ENCODE measurements at regions not wholly inside any gene's neighbourhood (a gene's known extent, or its start where the extent isn't known, plus 50 kb on each side); places are given as distances from the start of the nearest gene placed in this dataset.

DNA sequence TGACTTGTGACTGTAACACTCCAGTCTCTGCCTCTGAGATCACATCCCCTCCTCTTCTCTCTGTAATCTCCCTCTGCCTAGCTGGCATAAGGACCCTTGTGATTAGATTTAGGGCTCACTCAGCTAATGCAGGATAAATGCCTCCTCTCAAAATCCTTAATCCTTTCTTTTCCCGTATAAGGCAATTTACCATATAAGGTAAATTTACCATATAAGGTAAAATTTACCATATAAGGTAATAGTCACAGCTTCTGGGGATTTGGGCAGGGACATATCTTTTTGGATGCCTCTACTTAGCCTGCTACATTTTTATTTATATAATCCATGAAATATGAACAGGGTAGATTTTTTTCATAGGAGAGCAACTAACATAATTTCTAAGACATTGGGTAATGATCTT lies 318.0 kb upstream of the PUM3 start:
- no peak for DNase-seq (ENCODE audit: low spot score)

DNA sequence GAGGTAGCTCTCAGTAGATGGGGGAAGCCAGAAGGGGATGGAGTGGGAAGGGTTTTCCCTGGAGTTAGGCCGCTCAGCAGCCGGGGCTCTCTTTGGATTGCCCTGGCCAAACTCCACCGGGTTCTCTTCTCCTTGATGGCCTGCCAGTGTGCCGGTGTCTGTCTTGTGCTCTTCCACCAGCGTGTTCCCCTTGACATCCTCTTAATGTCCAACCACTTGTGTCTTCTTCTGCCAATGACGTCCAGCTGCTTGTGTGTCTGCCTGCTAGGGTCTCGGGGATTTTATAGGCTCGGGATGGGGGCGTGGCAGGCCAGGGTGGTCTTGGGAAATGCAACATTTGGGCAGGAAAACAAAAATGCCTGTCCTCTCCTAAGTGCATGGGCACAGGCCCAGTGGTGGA lies 313.1 kb upstream of the PUM3 start:
- no peak for DNase-seq (ENCODE audit: low spot score)

DNA sequence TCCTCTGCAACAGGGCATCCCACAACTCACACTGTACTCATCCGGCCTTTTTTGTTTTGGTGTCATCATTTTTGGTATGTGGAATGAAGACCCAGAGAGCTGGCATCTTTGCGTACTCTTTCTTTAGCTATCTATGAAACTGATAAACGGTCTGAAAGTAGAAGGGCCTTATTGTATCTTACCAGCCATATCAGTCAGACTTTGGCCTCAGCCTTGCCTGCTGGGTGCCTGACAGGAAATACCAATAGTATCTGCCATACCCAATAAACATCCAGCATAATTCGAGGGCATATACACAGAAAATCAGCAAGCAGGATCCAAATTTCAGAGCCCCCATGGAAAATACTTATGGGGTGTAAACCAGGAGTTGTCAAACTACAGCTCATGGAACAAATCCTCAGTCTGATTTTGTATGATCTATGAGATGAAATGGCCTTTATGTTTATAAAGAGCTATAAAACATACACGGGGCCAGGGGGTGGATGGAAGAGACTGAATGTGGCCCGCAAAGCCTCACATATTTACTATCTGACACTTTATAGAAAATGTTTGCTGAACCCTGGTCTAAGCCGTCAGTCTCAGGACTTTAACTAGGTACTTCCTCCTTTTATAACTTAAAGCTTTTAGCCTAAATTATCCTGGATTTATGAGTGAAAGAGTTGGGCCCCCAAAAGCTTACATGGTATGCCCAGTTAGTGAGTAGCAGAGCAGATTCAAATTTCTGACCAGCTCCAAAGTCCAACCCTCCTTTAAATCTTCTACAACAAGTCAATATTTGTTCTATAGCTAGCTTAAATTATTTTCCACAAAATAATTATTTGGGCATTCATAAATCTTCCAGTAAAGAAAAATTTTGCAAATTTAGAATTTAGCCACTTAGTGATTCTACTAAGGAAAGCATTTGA lies 308.0 kb upstream of the PUM3 start:
- DNase-seq (ENCODE audit: low spot score), result no peak

DNA sequence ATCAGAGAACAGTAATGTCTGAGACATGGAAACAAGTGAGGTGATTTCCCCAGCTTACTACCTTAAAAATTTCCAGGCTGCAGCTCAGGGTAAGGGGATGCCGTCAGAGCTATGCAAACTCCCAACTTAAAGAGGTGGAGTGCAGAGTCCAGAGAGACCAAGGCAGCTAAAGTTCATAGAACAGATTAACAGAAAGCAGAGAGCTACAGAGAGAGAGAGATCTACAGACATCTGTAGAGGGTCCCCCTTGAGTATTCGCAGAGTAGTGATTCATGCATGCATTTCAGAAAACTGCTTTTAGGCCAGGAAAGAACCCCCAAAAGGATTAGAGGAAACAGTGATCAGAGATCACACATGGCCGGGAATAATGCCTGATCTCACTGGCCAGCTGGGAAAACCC lies 306.2 kb upstream of the PUM3 start:
- no peak for DNase-seq (ENCODE audit: low spot score)

DNA sequence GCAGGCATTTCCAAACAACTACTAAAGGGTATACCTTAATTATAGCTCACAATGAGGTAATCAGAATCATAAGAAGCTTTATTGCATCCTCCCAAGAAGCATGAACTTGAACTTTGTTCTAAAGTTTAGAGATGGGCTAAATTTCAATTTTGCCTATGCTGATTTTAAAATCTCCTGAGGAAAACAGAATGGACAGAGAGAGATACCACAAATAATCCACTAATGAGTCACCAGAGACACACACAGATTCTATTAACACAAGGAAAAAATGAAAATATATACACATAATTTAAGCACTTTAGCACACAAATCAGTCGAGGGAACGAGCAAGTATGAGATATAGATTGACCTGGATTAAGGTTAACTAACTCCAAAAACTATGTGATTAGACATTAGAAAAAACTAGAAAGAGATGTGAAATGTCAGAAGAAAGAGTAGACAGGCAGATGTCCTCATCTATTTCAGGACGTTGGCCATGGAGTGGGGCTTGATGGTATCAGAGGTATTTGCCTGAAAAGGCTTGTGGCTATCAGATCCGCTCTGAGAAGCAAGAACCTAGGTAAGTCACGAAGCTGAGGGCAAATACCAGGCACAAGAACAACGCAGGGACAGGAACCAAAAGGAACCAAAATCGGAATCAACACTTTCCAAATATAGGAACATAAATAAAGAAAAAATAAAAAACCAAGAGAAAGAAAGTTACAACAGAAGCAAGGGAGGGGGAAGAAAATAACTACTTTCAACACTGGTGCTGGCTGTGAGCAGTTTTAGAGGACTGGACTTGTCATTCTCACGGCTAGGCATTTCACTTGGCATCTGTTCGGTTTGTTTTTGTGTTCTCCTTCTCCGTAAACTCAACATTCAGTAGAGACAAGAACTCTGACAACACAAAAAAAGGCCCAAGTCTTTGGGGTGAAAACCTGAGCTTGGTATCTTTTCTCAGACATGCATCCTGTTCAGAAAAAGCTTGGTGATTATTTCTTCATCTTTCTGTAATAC lies 294.6 kb upstream of the PUM3 start:
- DNase-seq (ENCODE audit: low spot score), result no peak

DNA sequence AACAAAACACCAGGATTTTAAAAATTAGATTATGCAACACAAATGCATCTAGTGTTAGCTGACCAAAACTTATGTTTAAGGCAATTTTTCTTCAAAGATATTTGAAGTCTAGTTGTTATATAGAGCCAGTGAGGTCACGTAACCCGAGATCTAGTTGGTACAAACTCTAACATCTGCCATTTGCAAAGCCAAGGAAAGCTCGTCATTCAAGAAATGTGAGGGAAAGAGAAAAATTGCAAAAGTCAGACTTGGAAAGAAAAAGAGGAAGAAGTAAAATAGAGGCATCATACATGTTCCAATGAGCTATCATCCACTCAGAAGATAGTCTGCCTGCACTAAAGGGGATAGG lies 293.4 kb upstream of the PUM3 start:
- no peak for DNase-seq (ENCODE audit: low spot score)

DNA sequence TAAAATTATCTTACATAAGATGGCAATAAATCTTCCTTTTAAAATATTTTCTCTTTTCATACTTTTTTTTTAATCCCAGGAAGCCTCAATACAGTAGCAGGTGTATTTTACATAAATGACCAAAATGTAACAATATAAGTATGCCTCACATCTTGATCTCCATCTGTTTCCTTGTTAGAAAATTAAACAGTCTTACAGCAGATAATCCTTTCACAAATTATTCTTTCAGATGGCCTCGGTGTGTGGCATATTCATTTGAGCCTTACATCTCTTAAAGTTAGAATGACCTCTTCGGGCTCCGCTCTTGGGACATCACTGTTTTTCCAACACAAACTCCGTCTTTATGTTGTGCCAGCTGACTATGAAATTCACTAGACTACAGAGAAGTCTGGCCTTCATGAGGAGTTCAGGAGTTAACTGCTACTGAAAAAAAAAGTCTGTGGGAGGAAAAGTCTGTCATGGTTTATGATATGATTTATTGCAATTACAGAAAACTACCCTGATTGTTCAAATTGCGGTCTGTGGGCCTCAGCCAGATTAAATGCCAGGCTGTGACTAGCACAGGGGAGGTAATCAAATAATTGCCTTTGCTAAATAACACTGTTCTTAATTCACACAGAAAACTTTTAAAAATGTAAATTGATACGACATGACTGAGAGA lies 292.9 kb upstream of the PUM3 start:
- DNase-seq (ENCODE audit: low spot score), result no peak

DNA sequence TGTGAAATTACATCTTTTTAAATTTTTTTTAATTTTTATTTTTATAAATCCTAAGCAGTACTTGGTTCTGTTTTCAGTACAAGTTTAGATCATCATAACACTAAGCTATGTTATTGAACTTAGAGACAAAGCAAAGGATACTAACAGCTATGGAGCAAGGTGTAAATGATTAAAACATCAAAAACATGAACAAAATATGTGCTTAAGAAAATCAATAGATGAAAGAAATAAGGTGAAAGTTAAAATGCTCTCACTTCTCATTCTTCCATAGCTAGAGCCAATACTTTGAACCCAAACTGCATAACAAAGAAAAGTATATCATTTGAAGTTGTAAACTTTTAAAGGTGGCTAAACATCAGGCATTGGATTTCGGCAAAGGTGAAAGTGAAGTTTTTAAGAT lies 292.3 kb upstream of the PUM3 start:
- DNase-seq (ENCODE audit: low spot score), result no peak

DNA sequence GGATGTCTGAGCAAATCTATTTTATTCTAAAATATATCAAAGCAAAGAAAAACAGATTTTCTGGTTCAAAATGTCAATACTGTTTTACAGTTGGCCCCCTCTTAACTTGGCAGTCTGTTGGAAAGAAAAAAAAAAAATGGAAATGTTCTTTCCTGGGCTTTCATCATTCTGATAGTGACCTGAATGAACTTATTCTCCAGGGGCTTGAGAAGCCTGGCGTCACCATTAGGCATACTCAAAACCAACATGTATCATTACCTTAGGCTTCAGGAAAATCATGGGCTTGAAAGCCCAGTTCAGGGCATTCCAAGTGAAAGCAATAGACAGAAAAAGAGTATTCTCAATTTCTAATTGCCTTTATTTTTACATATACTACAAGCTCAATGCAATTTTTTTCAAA lies 283.7 kb upstream of the PUM3 start:
- no peak for DNase-seq (ENCODE audit: low spot score)

DNA sequence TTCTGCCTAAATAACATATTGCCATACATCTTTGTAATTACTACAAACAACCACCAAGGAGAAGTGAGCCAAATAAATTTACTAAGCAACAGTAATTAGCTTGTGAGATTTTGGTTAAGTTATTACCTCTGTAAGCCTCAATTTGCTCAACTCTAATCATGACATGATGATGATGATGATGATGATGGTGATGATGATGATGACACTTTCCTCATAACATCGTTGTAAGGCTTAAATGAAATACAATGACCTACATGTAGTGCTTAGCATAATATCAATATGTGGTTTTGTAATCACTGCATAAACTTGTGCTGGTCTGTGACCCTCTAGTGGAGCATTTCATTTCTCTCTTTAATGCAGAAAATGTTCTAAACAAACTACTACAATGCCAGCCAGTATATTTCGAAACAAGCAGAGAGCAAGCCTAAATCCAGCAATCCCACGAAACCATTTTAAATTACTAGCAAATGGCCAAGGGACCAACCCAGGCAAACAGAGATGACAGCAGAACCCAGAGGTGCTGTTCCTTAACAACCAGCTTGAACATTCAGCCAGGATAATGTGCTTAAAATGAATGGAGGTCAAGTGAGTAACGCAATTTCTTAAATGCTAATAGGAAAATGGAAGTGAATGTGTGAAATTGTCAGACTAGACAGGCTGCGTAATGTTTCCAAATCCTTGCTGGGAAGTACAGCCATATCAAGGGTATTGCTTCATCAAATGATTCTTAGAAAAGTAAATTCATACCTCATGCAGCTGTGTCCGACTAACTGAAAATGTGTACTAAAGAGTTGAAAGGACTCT lies 281.9 kb upstream of the PUM3 start:
- no peak for DNase-seq (ENCODE audit: low spot score)

DNA sequence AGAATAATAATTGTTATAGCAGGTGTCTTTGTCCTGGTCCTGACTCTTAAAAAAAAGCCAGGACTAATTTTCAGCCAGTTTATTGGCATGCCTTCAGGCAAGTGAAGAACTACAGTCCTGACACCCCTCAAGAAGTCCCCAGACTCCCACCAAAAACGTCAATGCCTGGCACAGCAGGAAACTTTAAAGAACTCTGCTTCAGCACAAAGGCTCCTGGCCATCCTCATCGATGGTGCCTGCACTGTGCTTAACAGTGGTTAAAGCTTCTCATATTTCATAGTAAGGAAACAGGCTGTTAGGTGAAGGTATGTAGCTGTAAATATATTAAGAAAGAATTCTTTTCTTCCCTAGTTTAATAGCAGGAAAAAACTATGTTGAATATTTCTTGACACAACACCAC lies 280.1 kb upstream of the PUM3 start:
- no peak for DNase-seq (ENCODE audit: low spot score)

DNA sequence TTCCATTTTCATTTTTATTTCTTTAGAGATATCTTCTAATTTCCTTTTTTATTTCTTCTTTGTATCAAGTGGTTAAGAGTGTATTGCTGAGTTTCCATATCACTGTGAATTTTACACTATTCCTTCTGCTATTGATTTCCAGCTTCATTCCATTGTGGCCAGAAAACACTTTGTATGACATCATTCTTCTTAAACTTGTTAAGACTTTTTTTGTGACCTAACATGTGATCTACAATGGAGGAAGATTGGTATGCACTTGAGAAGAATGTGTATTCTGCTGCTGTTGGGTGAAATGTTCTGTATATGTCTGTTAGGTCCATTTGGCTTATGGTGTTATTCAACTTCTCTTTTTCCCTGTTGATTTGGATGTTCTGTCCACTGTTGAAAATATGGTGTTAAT lies 274.2 kb upstream of the PUM3 start:
- DNase-seq (ENCODE audit: low spot score), result no peak

DNA sequence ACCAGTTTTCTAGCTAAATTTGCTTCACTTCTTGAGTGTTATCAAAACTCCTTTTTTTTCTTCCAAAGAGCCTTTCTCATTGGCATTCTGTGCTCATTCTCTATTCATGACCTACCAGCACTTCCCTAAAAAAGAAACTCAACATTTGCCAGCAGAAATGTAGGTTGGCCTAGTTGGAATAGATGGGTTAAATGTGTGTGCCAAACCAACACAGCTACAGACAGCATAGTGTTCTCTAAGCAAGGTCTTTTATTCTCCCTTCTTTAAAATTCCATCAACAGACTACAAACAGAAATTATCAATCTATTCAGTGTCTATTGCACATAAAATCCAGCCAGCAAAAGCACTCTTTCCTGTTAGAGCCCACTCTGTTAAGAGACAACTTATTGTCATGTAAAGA lies 255.8 kb upstream of the PUM3 start:
- DNase-seq (ENCODE audit: low spot score), result no peak

DNA sequence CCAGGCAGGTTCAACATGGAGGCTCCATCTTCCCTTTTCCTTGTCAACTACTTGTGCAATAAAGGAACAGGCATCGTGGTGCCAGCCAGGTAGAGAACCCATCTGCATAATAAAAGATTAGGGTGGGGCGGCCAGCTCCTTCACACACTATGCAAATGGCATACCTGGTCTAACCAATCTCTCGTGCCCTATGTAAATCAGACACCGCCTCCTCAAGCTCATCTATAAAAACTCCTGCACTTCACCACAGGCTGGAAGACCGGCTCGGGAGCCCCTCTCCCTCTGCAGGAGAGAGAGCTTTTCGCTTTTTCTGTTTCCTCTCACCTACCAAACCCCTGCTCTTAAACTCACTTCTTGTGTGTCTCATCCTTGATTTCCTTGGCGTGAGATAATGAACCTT lies 244.3 kb upstream of the PUM3 start:
- no peak for DNase-seq (ENCODE audit: low spot score)

DNA sequence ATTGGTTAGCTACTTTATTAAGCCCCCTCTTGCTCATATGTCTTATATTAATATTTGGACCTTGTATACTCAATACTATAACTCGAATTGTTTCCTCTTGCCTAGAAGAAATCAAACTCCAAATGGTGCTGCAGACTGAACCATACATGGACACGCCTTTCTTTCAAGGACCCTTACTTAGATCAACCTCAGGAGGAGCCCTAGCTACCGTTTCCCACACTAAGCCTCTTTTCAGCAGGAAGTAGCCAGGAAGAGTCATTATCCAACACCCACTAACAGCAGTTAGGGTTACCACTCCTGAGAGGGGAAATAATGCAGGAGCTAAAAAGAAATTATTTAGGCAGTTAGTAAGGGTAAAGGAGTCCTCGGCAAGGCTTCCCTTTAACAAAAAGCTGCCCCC lies 243.8 kb upstream of the PUM3 start:
- no peak for DNase-seq (ENCODE audit: low spot score)

DNA sequence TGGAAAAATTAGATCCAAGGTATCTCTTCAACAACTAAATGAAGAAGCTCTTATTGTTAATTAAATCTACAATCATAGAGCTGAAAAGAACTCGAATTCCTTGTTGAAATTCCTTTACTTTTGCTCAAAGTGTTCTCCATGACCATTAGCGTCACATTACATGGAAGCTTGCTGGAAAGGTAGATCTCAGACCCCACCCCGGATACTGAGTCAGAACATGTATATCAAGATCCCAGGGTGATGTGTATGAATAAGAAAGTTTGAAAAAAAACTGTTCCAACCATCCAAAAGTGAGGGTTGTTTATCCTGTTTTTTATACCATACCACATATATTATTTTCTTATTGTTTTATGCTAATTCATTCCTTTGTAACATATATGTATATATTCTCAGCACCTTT lies 237.1 kb upstream of the PUM3 start:
- no peak for DNase-seq (ENCODE audit: low spot score)

DNA sequence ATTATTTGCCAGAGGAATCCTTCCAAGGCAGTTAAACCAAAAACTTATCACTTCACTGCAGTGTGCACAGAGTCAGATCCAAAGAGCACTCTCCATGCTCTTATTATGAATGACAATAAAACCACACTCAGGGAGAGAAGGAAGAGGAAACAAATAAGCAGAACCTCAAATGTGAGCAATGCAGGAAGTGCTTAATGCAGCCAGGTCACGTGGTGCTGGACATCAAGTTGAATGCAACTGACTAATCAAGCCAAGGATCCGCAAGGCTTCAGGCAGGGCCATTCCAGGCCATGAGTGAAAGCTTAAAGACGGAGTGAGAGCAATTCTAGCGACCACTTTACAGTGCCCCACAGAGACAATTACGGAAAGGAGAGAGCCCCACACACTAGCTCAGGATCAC lies 230.4 kb upstream of the PUM3 start:
- no peak for DNase-seq (ENCODE audit: low spot score)

DNA sequence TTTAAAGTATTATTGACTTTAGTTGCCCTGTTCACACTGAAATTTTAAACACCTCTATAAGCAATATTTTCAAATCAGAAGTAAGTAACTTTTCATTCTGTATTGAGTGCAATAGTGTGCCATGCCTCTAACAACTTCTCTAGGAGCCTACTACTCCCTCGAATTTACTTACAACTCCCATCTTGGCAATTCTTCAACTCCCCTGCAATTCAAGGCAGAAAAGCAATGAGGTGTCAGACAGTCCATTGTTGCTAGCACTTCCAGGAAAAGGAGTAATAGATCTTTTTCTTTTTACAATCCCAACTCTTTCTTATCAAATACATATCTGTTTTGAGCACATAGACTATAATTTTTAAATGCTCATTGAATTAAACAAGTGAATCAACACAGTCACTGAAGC lies 222.7 kb upstream of the PUM3 start:
- DNase-seq (ENCODE audit: low spot score), result no peak

DNA sequence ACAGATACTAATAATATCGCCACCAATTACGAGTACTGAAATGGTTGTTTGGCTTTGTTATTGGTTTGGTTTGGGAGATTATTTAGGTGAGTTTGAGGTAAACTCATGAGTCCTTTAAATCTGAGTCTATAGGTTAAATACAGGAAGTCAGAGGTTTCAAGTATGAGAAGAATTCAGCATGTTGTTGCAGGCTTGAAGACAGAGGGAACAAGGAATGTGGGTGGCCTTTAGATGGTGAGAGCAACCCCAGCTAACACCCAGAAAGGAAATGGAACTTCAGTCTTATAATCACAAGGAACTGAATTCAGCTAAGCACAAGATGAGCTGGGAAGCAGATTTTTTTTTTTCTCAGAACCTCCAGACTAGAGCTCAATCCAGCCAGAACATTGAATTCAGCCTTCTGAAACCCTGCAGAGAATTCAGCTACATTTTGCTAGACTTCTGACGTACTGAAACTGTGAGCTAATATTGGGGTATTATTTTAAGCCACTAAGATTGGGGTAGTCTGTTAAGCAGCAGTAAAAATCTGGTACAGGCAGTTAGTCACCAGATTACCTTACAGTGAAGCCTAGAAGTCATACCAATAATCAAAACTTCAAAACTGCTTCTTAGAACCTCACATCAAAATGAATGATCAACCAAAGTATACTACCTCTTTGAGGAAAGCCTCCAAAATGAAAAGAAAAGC lies 216.0 kb upstream of the PUM3 start:
- no peak for DNase-seq (ENCODE audit: low spot score)

DNA sequence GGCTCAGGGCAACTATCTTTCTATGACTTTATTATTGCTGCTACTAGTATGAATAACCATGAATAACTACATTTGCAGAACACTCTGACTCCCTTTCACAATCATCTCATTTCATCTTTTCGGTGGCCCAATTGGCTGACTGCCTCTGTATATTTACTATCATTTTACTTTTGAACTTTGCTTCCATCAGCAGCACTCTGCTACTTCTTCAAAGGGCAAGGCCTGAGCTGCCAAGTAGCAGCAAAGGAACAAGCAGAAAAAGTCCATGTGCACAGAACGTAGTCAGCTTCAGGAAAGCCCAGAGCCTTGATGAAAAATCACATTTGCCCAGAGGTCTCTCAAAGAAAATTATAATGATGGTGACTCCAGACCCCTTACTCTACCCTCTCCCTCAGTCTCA lies 214.5 kb upstream of the PUM3 start:
- DNase-seq (ENCODE audit: low spot score), result no peak

DNA sequence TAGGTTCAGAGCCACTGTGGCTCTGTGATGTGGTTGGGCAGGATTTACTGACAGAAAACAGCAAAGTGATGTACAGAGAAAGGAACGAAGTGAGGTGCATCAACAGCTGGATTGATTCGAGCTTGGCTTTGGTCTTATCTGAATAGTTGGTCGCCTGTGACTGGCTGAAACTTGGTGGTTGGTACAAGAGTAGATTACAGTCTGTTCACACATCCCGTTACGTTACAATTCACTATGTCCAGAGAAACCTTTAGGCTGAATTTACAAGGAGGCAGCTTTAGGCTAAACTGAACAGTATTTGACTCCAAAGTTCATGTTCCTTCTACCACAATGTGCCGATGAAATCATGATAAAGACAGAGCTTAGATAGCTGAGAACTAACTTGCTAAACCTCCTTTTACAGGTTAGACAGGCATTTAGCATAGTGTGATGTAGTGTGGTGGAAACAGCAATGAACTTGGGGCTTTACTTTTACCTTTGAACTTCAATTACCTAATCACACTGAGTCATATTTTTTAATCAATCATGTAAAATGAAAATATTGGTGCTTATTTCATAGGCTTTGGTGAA lies 210.2 kb upstream of the PUM3 start:
- no peak for DNase-seq (ENCODE audit: low spot score)

All from ecto neural progenitor cell (in vitro differentiated cells).